PC-9 (cell line): ENCODE measurements at regions not wholly inside any gene's neighbourhood (a gene's known extent, or its start where the extent isn't known, plus 50 kb on each side); places are given as distances from the start of the nearest gene placed in this dataset.

Experiments used
- CTCF ChIP-seq: fragments of 200-600 bp; sonication (generic); conservative IDR thresholded peaks from 2 replicates; pipeline ENCODE4 v1.6.1; 2017; ENCODE audit warnings: mixed run types, antibody characterized with exemption, mild to moderate bottlenecking, moderate library complexity
- EZH2 ChIP-seq: fragments of 200-600 bp; sonication (generic); IDR thresholded peaks from 2 replicates; pipeline ENCODE4 v1.8.0; 2017; ENCODE audit warnings: antibody characterized with exemption, low read depth

GRCh38 chr11:112728716-112729115 is 232.5 kb upstream of the NCAM1 start:
- TF ChIP-seq CTCF (no peak), EZH2 (no peak)
